SU-DHL-6 (cell line): ENCODE measurements at regions not wholly inside any gene's neighbourhood (a gene's known extent, or its start where the extent isn't known, plus 50 kb on each side); places are given as distances from the start of the nearest gene placed in this dataset.

ENCODE experiments used
- EZH2phosphoT487 ChIP-seq: fragments of 200-600 bp; sonication (generic), shearing (Covaris generic); conservative IDR thresholded peaks from 2 replicates; pipeline ENCODE4 v1.6.1; 2018; ENCODE audit warnings: mild to moderate bottlenecking, antibody characterized with exemption, low read length, moderate library complexity, mixed read lengths
- TF ChIP-seq, protein P1 (sequence below): fragments of 200-600 bp; sonication (generic); IDR thresholded peaks from one replicate; pipeline ENCODE4 v1.5.1; 2017; ENCODE audit warnings: antibody characterized with exemption, mild to moderate bottlenecking, low read length, moderate library complexity; ENCODE audit not compliant: insufficient read depth, poor library complexity, severe bottlenecking

- TF ChIP-seq, protein P1, sequence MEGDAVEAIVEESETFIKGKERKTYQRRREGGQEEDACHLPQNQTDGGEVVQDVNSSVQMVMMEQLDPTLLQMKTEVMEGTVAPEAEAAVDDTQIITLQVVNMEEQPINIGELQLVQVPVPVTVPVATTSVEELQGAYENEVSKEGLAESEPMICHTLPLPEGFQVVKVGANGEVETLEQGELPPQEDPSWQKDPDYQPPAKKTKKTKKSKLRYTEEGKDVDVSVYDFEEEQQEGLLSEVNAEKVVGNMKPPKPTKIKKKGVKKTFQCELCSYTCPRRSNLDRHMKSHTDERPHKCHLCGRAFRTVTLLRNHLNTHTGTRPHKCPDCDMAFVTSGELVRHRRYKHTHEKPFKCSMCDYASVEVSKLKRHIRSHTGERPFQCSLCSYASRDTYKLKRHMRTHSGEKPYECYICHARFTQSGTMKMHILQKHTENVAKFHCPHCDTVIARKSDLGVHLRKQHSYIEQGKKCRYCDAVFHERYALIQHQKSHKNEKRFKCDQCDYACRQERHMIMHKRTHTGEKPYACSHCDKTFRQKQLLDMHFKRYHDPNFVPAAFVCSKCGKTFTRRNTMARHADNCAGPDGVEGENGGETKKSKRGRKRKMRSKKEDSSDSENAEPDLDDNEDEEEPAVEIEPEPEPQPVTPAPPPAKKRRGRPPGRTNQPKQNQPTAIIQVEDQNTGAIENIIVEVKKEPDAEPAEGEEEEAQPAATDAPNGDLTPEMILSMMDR = no peak
- TF ChIP-seq EZH2phosphoT487 = no peak
These were observed 173.4 kb upstream of the JADE1 start for GRCh38 chr4:128635955-128636560.
